ENCODE measurements at regions not wholly inside any gene's neighbourhood (a gene's known extent, or its start where the extent isn't known, plus 50 kb on each side); places are given as distances from the start of the nearest gene placed in this dataset.

- POLR2A ChIA-PET (ENCODE audit: unreplicated experiment) = no interaction called here
- no peak for DNase-seq
- no peak overlapping the region for H3K56ac ChIP-seq (ENCODE audit: extremely low read depth, insufficient read depth, low read length)
- H3K9me1 ChIP-seq (ENCODE audit: insufficient read depth, low read length) = no peaks in the 10 kb centered on the region
- no peak overlapping the region for H3K14ac ChIP-seq (replicated peaks; ENCODE audit: low read depth, low read length)
- in situ Hi-C loops (cut with MboI; ENCODE audit: low sequenced_read_pairs) = no loop called here
- H3K4me1 ChIP-seq (ENCODE audit: control insufficient read depth, insufficient read depth, low read length) = no peaks in the 10 kb centered on the region
- H2AK5ac ChIP-seq (ENCODE audit: low read depth, low read length) = no peak overlapping the region
- TF ChIP-seq POLR2A (IDR thresholded peaks at IDR 0.05; ENCODE audit: low read depth, low read length) (no peak), MXI1 (IDR thresholded peaks at IDR 0.05; ENCODE audit: borderline replicate concordance, low read depth, low read length) (no peak), SMC3 (IDR thresholded peaks at IDR 0.05; ENCODE audit: low read depth, low read length) (no peak), FOS (IDR thresholded peaks at IDR 0.05; ENCODE audit: low read depth, low read length) (no peak), RAD21 (IDR thresholded peaks at IDR 0.05; ENCODE audit: low read length) (no peak), CEBPB (IDR thresholded peaks at IDR 0.05; ENCODE audit: low read depth, low read length) (no peak)
- TF ChIP-seq, protein P1, sequence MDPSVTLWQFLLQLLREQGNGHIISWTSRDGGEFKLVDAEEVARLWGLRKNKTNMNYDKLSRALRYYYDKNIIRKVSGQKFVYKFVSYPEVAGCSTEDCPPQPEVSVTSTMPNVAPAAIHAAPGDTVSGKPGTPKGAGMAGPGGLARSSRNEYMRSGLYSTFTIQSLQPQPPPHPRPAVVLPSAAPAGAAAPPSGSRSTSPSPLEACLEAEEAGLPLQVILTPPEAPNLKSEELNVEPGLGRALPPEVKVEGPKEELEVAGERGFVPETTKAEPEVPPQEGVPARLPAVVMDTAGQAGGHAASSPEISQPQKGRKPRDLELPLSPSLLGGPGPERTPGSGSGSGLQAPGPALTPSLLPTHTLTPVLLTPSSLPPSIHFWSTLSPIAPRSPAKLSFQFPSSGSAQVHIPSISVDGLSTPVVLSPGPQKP (IDR thresholded peaks at IDR 0.05; ENCODE audit: borderline replicate concordance, low read depth, low read length) = no peak
- intact Hi-C loops (cut with micrococcal nuclease) = loop anchor here (5.0 kb wide), 1 partner anchor 566 kb away; no protein-coding TSS in a partner anchor
- H4K91ac ChIP-seq (ENCODE audit: insufficient read depth, low read depth, low read length) = no peak overlapping the region
- no peak overlapping the region for H3K18ac ChIP-seq (ENCODE audit: low read depth, low read length)
- CTCF ChIA-PET = interaction anchor here (1.9 kb wide), 1 partner anchor 9 kb away, joined by 4 read pairs; no protein-coding TSS in a partner anchor
- no peak overlapping the region for H2BK20ac ChIP-seq (ENCODE audit: low read depth, low read length)
- H3K4ac ChIP-seq (ENCODE audit: low read depth, low read length) = no peak overlapping the region
- no peak overlapping the region for H3K27ac ChIP-seq (ENCODE audit: insufficient read depth, low read length)
- H3K27me3 ChIP-seq (ENCODE audit: control insufficient read depth, insufficient read depth, low read length) = peaks cover 5% of the 10 kb centered on the region
- no peaks in the 10 kb centered on the region for H3K36me3 ChIP-seq (ENCODE audit: control insufficient read depth, insufficient read depth, low read length)
- H2BK5ac ChIP-seq (ENCODE audit: low read depth, low read length, poor library complexity, severe bottlenecking) = no peak overlapping the region
- H3K9ac ChIP-seq (ENCODE audit: low read depth, low read length) = no peak overlapping the region
- H3K4me2 ChIP-seq (ENCODE audit: low read depth, low read length) = no peak overlapping the region
- no peaks in the 10 kb centered on the region for H3K79me1 ChIP-seq (ENCODE audit: low read depth in 1 of 2, low read length in 2 of 2)
- no peak overlapping the region for H3K23ac ChIP-seq (ENCODE audit: low read depth, low read length)
- 100% methylated on average over 1 of the region's 3 CpGs; no CpG with 5 or more reads in 1 of the 2 experiments for WGBS, 2 experiments (ENCODE audit: extremely low coverage in 2 of 2, insufficient read length in 1 of 2)
- no peaks in the 10 kb centered on the region for H3K9me3 ChIP-seq (ENCODE audit: control insufficient read depth, insufficient read depth, low read length)
- no peak for ATAC-seq (ENCODE audit: low read depth)
- H2BK120ac ChIP-seq (ENCODE audit: low read depth, low read length) = no peak overlapping the region
- dilution Hi-C loops (cut with HindIII; ENCODE audit: low sequenced_read_pairs, unreplicated experiment) = no loop called here
- no TSS peak for BruUV-seq (replicated peaks)
- H2AFZ ChIP-seq (replicated peaks; ENCODE audit: low read length, poor library complexity) = no peak overlapping the region
- no peaks in the 10 kb centered on the region for H4K20me1 ChIP-seq (ENCODE audit: insufficient read depth, low read length)
- no peak overlapping the region for H3K4me3 ChIP-seq (ENCODE audit: insufficient read depth, low read depth, low read length)
- no peak overlapping the region for H2BK15ac ChIP-seq (ENCODE audit: low read depth, low read length)
- H4K8ac ChIP-seq (ENCODE audit: low read depth in 2 of 2, low read length in 2 of 2) = no peak overlapping the region
- no peak overlapping the region for H2AK9ac ChIP-seq (replicated peaks; ENCODE audit: low read depth, low read length, poor library complexity)
- no peak overlapping the region for H4K5ac ChIP-seq (ENCODE audit: low read depth, low read length)
Observed at GRCh38 chr18:21996351-21996826, 173.0 kb upstream of the GATA6 start.

All from IMR-90 (cell line).